ENCODE measurements at regions not wholly inside any gene's neighbourhood (a gene's known extent, or its start where the extent isn't known, plus 50 kb on each side); places are given as distances from the start of the nearest gene placed in this dataset.
"Not testable (repeated sequence)": the region's sequence is repeated elsewhere in the genome, so short reads cannot be mapped to it uniquely, and the experiment has no call there.

DNA sequence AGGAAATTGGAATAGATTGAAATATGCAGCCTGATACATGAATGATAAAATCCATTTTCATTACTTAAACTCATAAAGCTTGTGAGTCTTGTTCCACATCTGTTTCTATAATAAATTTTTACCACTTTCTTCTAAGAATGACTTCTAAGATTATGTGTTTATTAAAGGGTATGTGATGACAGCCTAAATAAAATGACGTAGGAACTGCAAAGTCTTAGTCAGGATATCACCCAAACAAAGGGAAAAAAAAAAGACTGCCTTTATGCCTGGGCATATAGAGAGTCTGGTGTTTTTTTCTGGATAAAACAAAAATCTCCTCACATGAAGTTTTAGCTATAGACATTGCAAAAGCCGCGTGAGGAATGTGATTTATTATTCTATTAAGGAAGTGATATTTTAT is 844.0 kb downstream of the DIPK2A start:
- Histone ChIP-seq H3K36me3 (ENCODE audit: insufficient read depth in 1 of 2, low read depth in 1 of 2) (no peaks in the 10 kb centered on the region), H3K4me3 (no peak overlapping the region), H3K27me3 (ENCODE audit: insufficient read depth in 3 of 3, low read length in 2 of 3) (no peaks in the 10 kb centered on the region), H3K9me3 (no peaks in the 10 kb centered on the region), H3K4me1 (no peaks in the 10 kb centered on the region), H3K27ac (no peak overlapping the region)
- no peak for ATAC-seq
- TF ChIP-seq CTCF (IDR thresholded peaks at IDR 0.05) = no peak
- intact Hi-C loops (cut with DNase I) = no loop called here
- no peak for DNase-seq
- WGBS, 3 donors = 42 to 48% (median 43%) methylated on average over 3 of the region's 3 CpGs

- Histone ChIP-seq H3K27ac (no peak overlapping the region), H3K9me3 (no peaks in the 10 kb centered on the region), H3K36me3 (ENCODE audit: insufficient read depth in 1 of 2, low read depth in 1 of 2) (no peaks in the 10 kb centered on the region), H3K4me3 (no peak overlapping the region), H3K4me1 (no peaks in the 10 kb centered on the region), H3K27me3 (ENCODE audit: insufficient read depth in 3 of 3, low read length in 2 of 3) (no peaks in the 10 kb centered on the region)
- no peak for DNase-seq
- intact Hi-C loops (cut with DNase I) = no loop called here
- TF ChIP-seq CTCF (IDR thresholded peaks at IDR 0.05) = no peak
- WGBS, 3 donors = 77 to 88% (median 83%) methylated on average over 2 of the region's 2 CpGs
- ATAC-seq = no peak
These were observed 844.7 kb downstream of the DIPK2A start for GRCh38 chr3:144816323-144816722.

- DNase-seq = no peak
- no peaks in the 10 kb centered on the region for H3K9me3 ChIP-seq
- H3K4me3 ChIP-seq = no peak overlapping the region
- no peaks in the 10 kb centered on the region for H3K27me3 ChIP-seq (ENCODE audit: insufficient read depth in 3 of 3, low read length in 2 of 3)
- ATAC-seq = no peak
- H3K36me3 ChIP-seq (ENCODE audit: insufficient read depth in 1 of 2, low read depth in 1 of 2) = no peaks in the 10 kb centered on the region
- intact Hi-C loops (cut with DNase I) = no loop called here
- TF ChIP-seq CTCF (IDR thresholded peaks at IDR 0.05) = no peak
- no peaks in the 10 kb centered on the region for H3K4me1 ChIP-seq
- no peak overlapping the region for H3K27ac ChIP-seq
These were observed 847.4 kb downstream of the DIPK2A start for GRCh38 chr3:144818973-144819372.

DNA sequence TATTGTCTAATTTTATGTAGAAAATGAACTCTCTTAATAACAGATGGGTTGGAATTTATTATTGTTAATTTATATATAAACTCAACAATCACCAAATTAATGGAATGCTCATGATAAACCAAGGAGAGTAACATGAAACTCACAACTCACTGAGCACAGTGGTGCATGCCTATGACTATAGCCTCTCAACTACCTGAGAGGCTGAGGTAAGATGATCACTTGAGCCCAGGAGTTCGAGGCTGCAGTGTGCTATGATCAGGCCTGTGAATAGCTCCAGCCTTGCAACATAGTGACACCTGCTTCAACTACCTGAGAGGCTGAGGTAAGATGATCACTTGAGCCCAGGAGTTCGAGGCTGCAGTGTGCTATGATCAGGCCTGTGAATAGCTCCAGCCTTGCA is 848.6 kb downstream of the DIPK2A start:
- intact Hi-C loops (cut with DNase I); H3K9me3 ChIP-seq; ATAC-seq; DNase-seq; H3K4me1 ChIP-seq; H3K4me3 ChIP-seq; H3K36me3 ChIP-seq (ENCODE audit: insufficient read depth in 1 of 2, low read depth in 1 of 2); H3K27me3 ChIP-seq (ENCODE audit: insufficient read depth in 3 of 3, low read length in 2 of 3); H3K27ac ChIP-seq: not testable (repeated sequence)
- WGBS, 3 donors = 27 to 51% (median 39%) methylated on average over 2 of the region's 2 CpGs

DNA sequence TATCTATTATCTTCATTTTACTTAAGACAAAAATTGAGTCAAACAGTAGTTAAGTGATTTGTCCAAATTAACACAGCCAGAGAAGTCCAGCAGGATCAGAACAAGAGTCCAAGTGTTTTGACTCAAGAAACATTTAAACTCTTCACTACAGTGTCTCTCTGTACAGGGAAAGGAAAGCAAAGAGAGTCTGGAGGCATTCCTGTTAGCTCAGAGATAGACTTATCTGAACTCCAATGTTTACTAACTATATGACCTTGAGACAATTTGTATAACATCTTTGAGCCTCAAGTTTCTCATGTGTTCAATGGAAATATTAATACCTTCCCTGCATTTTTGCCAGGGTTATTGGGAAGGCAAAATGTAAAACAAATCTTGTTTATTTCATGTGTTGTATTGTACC is 849.1 kb downstream of the DIPK2A start:
- no peak for DNase-seq
- Histone ChIP-seq H3K27ac (no peak overlapping the region), H3K36me3 (ENCODE audit: insufficient read depth in 1 of 2, low read depth in 1 of 2) (no peaks in the 10 kb centered on the region), H3K27me3 (ENCODE audit: insufficient read depth in 3 of 3, low read length in 2 of 3) (no peaks in the 10 kb centered on the region), H3K4me1 (no peaks in the 10 kb centered on the region), H3K9me3 (no peaks in the 10 kb centered on the region), H3K4me3 (no peak overlapping the region)
- no peak for ATAC-seq
- no peak for TF ChIP-seq CTCF (IDR thresholded peaks at IDR 0.05)
- intact Hi-C loops (cut with DNase I) = no loop called here
